Putamen (tissue), 1 donor: ENCODE measurements at regions not wholly inside any gene's neighbourhood (a gene's known extent, or its start where the extent isn't known, plus 50 kb on each side); places are given as distances from the start of the nearest gene placed in this dataset.
A peak's percentile ranks its signal among the peaks of the same experiment; 100 is the strongest.

Source experiments
- DNase-seq: peaks from one replicate; pipeline ENCODE4 v3.0.0-alpha.2; 2016; ENCODE audit warnings: low spot score

- DNase-seq = no peak
Measured at GRCh38 chr3:14286887-14287500, 108.4 kb downstream of the LSM3 start.

GRCh38 chr3:14288177-14288788, 109.7 kb downstream of the LSM3 start:
- DNase-seq = peak; percentile 71

GRCh38 chr3:14288833-14289451, 110.3 kb downstream of the LSM3 start:
- no peak for DNase-seq

DNA sequence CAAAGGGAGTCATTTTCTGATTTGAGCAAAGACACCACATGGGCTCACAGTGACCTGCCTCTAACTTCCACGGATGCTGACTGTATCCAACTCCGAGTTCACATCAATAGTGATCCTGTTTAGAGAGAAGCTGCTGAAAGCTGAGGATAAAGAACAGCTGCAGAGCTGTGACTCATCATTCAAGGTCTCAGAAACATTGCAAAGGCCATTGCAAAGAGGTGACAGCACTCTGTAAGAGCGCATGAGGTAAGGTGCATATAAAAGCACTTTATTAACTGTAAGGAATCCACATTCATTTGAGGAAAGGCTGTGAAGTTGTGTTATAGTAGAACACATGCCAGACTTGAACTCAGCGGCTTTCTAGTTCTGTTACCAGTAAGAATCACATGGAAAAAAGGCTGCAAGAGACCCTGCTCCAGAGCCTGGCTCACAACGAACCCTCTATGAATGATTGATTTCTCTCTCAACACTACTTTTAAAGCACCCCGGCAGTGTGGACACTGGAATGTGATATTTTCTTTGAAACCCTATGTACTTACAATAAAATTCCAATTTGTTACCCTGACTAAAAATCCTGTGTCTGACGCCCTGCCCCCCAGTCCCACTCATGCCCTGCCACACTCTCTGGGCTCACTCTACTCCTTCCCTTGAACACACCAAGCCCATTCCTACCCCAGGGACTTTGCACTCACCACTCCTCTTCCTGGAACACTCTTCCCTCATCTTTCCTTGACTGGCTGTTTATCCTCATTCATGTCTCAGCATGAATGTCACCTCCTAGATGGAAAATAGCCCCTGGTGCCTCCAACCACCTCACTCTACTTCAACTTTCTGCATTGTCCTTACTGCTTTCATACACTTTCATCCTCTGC, 111.2 kb downstream of the LSM3 start:
- DNase-seq = peak; percentile 50

DNA sequence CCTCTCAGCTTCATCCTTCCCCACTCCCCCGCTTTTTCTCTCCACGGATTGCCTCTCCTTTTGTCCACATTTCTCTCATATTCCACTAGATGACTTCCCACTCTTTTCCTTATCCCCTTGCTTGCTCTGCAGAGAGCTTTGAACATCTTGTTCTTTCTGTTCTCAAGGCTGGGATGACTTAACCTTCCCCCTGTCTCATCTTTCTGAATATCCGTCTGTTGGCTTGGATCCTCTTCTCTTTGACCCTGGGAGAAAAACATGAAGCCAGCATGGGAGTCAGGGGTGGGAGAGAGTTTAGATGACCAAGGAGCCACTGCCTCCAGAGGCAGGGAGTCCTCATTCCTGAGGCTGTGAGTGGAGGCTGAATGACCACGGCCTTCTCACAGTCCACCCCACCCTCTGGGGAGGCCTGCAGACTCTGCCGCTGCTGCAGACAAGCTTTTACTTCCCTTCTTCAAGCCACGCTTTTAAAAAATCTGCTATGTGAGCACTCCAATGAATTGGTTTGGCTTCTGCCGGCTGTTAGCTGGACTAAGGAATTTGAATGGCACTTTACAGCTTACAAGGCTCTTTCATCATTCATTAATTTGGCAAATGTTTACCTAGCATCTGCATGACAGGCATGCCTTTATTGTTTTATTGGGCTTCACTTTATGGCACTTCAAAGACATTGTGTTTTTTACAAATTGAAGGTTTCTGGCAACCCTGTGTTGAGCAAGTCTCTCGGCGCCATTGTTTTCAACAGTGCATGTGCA, 111.6 kb upstream of the SLC6A6 start:
- DNase-seq = no peak

DNA sequence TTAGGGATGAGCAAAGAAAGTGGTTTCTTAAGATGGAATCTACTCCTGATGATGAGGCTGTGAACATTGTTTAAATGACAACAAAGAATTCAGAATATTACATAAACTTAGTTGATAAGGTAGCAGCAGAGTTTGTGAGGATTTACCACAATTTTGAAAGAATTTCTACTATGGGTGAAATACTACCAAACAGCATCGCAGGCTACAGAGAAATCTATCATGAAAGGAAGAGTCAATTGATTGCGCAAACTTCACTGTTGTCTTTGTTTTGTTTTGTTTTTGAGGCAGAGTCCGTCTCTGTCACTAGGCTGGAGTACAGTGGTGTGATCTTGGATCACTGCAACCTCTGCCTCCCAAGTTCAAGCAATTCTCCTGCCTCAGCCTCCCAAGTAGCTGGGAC, 107.4 kb upstream of the SLC6A6 start:
- DNase-seq = no peak

DNA sequence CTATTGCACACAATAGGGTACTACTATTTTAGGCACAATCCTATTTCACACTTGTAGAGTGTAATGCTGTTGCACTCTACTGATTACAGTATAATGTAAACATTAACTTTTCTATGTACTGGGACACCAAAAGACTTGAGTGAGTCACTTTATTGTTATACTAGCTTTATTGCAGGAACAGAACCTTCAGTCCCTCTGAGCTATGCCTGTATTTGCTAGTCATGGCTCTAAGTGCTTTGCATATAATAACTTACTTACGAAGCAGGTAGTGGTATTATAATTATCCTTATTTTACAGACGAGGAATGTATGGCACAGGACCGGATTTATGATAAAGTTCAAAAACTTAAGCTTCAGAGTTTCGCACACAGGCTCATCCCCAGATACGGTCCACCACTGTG, 106.6 kb upstream of the SLC6A6 start:
- DNase-seq = no peak

- DNase-seq = no peak
Measured at GRCh38 chr3:14297305-14297704, 105.1 kb upstream of the SLC6A6 start.

DNA sequence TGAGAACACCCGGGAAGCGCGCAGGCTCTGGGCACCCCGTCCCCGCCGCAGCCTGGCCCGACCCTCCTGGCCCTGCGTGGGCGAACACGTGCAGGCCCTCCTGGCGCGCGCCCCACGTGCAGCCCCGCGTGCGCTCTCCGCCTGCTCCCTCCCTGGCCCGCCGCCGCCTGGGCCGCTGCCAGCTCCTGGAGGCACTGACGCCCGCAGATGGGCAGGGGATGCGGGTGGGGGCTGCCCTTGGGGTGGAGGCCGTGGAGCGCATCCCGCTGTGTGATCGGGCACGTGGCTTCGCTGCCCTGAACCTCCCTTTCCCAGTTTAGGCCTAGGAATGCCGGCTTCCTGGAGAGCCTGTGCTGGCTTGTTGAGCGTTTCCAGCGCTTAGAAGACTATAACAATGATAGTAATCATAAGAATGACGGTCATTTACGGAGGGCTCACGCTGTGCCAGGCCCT, 104.6 kb upstream of the SLC6A6 start:
- no peak for DNase-seq

- no peak for DNase-seq
Measured at GRCh38 chr3:14298442-14298841, 104.0 kb upstream of the SLC6A6 start.

DNA sequence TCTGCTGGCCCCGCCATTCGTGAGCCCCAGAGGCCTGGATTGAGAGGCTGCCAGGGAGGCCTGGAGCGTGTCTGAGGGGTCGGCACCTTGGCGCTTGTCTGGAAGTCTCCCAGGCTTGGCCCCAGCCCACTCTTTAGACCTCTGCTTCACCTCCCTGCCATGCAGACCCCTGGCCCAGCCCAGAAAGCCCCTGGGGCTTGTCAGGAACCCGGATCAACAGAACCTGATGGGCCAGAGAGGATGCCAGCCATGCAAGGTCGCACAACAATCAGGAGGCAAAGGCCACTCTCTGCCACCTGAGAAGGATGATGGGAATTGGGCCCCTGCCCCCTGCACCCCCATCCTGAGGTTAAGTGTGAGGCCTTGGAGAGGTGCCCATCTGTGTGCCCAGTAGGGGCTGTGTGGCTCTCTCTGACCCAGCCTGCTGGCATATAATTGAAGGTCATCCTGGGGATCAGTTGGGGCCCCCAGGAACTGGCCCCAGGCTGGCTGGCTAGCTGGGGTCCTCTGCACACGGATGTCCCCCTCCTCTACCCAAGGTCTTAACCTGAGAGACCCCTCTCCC, 103.3 kb upstream of the SLC6A6 start:
- DNase-seq = no peak

DNA sequence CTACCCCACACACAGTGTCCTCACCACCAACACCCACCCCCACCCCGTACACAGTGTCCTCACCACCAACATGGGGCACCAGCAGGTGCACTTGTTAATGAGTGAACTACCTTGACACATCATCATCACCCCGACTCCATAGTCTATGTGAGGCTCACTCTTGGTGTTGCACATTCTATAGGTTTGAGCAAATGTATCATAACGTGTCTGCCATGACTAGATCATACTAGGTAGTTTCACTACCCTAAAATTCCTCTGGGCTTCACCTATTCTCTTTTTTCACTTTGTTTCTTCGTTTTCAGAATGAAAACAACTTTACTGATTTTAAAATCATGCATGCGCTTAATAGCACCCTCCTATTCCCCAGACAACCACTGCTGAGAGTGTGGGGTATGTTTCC, 102.6 kb upstream of the SLC6A6 start:
- DNase-seq = no peak

- DNase-seq = no peak
Measured at GRCh38 chr3:14300721-14301399, 101.5 kb upstream of the SLC6A6 start.

- no peak for DNase-seq
Measured at GRCh38 chr3:14301558-14301957, 100.8 kb upstream of the SLC6A6 start.

GRCh38 chr3:14303336-14304100, 98.9 kb upstream of the SLC6A6 start:
- DNase-seq = no peak

GRCh38 chr3:14304101-14305045, 98.0 kb upstream of the SLC6A6 start:
- no peak for DNase-seq

- no peak for DNase-seq
Measured at GRCh38 chr3:14305324-14305723, 97.1 kb upstream of the SLC6A6 start.

GRCh38 chr3:14306142-14306541, 96.3 kb upstream of the SLC6A6 start:
- no peak for DNase-seq
